Eye (tissue), 1 donor: ENCODE measurements at regions not wholly inside any gene's neighbourhood (a gene's known extent, or its start where the extent isn't known, plus 50 kb on each side); places are given as distances from the start of the nearest gene placed in this dataset.
"Not testable (repeated sequence)": the region's sequence is repeated elsewhere in the genome, so short reads cannot be mapped to it uniquely, and the experiment has no call there.

Source experiments
- DNase-seq: peaks from one replicate; pipeline ENCODE4 v3.0.0-alpha.2; 2015

DNA sequence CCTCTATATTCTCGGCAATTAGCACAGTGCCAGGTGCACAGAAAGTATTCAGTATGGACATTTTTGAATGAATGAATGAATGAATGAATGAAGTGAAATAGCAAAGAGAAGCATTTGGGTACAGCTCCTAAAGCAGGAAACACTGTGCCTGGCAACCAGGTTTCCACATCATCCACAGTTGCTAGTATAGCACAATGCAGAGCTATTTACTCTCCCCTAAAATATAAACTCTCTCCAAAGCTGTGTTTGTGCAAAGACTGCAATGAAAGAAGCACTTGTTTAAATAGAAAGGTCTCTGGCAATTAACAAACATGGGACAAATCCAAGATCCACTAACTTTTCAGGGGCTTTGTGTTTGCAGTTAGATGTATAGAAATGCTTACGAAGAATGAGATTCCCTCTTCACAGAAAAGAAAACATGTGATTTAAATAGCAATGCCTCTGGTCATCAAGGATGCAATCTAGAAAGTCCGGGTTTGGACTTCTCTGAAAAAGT is 103.0 kb upstream of the OPCML start:
- DNase-seq: no peak

DNA sequence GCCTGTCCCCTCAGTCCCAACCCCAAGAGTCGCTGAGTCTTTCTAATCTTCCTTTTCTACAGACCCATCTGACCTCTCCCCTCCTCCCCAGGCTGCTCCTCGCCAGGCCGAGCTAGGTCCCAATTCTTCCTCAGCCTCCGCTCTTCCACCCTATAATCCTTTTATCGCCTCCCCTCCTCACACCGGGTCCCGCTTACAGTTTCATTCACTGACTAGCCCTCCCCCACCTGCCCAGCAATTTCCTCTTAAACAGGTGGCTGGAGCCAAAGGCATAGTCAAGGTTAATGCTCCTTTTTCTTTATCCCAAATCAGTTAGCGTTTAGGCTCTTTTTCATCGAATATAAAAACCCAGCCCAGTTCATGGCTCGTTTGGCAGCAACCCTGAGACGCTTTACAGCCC is 96.1 kb upstream of the OPCML start:
- not testable (repeated sequence) for DNase-seq

DNA sequence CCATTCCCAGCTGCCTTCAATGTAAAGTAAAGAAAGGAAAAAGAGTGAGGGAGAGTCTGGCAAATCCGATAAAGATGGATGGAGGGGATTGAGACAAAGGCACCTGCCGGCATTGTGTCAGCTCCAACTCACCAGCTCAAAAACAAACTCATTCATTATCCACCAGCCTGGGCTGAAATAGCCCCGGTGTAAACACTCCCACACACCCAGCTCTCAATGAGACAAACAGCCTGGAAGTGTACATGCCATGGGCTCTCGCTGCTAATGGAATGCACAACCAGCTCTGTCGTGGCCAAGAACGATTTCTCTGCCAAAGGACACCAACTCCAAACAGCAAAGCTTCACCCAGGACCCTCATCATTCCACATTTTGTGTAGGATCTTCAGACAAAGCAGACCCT is 89.3 kb upstream of the OPCML start:
- DNase-seq: no peak

DNA sequence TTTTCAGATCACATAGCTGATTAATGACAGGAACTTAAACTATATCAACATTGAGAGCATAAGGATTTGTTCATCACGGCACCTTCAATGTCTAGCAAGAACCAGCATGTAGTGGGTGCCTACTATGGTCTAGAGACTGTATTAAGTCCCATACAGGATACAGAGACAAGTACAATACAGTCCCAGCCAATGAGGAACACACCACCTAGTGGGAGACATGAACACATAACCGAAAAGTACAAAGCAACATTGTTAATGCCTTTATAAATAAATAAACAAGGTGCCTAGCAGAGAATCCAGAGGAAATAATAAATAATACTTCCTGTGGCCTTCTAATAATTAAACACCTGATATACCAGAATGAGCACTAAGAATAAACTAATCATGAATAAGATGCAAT is 87.7 kb upstream of the OPCML start:
- no peak for DNase-seq

DNA sequence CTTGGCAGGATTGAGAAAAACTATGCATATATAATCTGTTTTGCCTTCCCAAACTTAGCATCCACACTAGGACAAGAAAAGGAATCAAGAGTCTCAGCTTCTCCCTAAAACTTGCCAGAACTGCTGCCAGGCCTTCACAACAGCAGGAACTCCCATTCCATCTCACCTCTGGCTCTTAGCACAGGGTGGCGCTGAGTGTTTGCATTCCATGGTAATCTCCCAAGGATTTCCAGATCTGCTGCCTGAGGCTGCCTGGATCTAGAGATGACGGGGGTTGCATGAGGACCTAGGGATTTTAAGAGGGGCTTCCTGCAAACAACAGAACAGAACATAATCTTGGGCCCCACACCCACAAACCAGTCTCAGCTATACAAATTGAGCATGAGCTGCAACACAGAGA is 87.1 kb upstream of the OPCML start:
- DNase-seq: no peak

DNA sequence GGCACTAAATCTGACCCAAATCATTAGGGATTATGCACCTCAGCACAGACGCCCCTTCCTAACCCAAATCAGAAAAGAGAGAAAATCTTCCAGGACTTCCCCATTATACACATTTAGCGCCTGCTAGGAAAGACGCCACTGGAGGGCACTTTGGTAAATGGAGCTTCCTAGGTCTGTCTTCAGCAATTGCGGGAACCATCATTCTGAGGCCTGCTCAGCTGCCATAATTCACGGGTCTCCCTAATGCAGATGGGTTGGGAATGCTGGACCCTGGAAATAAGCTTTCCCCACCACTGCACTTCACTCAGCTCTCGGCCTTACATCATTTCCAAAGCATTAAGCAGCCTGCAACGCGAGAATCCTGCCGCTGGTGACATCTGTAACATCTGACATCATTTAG is 86.2 kb upstream of the OPCML start:
- DNase-seq: peak; percentile 42

DNA sequence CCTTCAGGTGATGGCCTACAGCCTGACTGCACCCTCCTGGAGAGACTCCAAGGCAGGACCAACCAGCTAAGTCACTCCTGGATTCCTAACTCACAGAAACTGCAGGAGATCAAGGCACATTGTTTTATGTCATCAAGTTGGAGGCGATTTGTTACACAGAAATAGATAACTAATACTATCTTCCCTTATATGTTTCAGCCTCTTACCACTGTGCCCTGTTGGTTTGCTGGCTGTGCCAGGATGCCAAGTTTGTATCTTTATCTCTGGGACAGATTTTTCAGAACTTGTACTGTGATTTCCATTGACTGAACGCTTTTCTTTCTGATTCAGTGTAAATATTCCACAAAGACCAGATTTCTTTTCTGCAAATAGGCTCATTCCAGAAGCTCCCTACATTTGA is 76.2 kb upstream of the OPCML start:
- no peak for DNase-seq

DNA sequence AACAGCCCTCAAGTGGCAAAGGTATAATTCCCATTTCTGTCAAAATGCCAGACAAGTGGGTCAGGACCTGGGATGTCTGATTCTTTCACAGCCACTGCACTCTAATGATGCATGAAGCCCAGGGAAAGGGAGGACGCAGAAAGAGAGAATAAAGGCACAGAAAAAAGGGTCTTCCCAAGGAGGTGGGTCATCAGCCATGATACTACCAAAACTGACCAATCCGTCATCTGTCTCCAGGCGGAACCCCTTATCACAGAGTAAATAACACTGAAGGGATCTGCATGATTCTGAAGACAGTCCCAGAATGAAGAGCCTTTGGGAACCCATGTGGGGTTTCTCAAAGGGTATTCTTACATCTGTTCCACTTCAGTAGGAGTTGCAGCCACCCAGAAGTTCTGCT is 73.8 kb upstream of the OPCML start:
- peak; percentile 24 for DNase-seq

DNA sequence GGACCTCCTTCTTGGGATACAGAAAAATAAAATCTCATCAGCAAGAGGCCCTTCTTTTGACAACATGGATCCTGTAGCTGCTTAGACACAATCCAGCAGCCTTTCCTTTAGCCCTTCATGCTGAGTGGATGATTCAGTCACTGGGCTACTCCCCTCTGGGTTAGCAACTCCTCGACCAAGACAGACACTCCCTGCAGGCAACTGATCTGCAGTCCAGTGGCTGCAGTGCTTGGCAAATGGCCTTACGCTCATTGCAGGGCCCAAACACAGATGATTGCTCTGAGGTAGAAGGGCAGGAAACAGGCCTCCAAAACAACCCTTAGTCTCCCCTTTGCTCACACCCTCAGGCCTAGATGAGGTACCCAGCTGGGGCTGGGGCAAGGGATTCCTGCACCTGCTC is 73.2 kb upstream of the OPCML start:
- DNase-seq: peak; percentile 8

DNA sequence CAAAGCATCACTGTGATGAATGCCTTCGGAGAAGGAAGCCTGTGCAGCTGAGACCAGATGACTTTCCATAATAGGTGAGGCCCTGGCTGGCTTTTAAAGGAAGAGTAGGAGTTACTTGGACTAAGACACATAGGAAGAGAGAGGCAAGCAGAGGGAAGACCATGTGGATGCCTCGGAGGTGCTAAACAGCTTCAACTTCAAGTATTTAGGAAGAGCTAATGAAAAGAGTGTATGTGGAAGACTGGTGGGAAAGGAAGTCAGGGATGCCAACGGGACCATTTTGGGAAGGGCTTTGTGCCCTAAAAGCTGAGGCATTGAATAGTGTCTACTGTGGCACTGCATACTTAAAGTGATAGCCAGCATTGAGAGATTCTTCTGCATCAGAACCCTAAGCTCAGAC is 69.3 kb upstream of the OPCML start:
- no peak for DNase-seq

DNA sequence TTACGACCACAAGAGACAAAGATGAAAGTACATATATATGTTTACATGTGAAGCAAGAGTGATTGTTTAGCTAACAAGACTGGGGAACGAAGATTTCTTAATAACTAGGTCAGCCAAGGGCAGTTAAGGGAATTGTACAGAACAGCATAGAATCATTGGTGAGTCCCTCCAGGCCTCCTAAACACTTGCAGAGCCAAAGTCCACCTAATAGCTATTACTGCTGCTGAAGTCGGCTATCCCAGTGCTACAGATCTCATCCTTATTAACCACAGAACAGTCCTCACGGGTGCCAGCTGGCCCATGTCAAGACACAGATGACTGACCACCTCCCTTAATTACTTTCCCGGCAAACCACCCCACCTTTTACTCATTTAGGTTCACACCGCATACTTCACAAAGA is 68.5 kb upstream of the OPCML start:
- peak; percentile 16 for DNase-seq

DNA sequence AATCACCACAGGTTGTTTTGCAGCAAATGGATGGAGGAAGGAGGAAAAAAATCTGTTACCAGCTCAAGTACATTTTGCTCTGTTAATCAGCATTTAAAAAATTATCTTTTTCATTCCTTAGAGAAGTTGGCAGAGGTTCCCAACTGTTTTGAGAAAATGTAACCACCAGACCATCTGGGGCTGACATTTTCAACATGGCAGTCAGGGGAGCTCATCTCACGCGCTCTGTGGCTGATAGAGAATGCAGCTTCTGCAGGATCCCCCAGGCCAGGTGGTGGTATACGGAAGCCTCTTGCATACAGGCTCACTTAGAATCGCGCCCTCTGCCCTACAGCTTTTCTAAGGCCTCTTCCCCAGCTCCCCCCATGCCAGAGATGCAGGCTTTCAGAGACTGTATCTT is 68.0 kb upstream of the OPCML start:
- no peak for DNase-seq

DNA sequence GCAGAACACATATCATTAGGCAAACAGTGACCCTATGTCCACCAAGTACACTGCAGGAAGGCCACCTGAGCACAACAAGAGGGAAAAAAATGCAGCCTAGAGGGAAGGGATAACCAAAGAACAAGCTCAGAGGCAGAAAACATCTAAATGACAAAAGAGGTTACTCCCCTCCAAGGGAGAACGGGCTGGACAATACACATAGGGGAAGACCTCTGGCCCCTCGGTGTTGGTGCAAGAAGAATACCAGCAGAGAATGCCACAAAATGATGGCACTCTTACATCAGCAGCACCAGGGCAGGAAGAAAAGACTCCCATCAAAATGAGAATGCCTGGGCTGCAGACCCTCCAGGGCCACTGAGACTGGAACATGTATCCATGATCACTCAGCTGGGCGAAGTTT is 66.6 kb upstream of the OPCML start:
- no peak for DNase-seq

DNA sequence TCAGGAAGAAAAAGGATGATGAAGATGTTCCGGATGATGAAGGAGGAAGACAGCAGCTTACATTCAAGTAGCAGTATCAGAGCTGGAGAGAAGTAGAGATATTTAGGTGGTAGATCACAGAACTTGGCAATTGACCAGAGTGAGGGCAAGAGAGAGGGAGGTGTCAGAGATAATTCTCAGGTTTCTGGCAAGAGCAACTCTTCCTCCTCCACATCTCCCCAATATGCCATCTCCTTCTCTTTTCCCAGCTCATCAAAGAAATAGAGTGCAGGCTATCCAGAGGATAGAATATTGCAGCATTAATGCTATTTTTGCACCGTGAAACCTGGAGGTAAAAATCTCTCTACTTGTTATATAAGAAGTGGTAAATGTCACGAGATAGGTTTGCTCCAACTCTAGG is 64.9 kb upstream of the OPCML start:
- no peak for DNase-seq

DNA sequence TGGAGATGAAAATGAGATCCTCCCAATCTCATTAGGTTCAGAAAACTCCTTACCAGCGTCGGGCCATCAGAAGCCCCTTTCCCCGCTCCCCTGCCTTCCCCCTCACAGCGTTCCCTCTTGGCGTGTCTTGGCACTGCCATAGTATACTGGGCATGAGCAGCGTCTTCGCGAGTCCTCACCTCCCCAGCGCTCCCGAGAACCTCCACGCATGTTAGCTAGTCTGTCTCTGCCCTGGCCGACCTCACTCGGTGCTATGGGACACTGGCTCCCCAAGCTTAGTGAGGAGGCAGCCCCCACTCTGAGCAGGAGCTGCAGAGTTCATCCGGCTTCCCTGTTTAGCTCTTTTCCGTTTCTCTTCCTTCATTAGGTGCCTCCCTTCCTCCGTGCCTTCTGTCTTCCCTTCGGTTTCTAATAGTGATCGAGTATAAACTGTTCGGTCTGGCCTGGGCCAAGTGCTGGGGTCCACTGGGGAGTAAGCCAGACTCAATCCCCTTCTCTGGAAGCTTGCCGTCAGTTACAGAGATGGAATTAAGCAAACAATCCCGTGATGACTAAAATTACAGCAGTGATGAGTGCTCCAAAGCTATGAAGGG is 63.8 kb upstream of the OPCML start:
- DNase-seq: no peak

DNA sequence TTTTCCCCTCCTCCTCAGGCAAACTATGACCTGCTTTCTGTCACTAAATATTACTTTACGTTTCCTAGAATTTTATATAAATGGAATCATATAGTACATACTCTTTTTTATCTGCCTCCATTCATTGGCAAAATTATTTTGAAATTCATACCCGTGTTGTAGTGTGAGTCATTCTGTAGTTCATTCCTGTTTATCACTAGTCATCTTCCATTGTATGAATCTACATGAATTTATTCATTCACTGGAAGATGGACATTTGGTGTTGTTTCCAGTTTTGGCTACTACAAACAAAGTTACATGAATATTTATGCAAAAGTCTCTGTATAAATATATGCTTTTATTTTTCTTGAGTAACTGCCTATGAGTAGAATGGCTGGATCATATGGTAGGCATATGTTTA is 60.7 kb upstream of the OPCML start:
- no peak for DNase-seq

DNA sequence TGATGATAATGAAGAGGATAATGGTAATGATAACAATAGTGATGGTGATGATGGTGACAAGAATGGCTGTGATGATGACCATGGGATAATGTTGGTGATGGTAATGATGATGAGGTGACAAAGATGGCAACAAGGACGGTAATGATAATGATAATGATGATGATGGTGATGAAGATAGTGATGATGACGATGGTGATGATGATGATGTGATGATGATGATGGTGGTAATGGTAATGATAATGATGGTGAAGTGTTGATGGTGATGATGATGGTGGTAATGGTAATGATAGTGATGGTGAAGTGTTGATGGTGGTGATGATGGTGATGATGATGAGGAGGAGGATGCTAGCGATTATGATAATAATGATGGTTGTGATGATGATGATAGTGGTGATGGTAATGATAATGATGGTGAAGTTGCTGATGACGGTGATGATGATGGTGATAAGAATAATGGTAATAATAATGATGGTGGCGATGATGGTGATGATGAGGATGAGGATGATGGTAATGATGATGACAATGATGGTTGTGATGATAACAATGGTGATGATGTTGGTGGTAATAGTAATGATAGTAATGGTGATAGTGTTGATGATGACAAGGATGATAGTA is 54.7 kb upstream of the OPCML start:
- DNase-seq: no peak

DNA sequence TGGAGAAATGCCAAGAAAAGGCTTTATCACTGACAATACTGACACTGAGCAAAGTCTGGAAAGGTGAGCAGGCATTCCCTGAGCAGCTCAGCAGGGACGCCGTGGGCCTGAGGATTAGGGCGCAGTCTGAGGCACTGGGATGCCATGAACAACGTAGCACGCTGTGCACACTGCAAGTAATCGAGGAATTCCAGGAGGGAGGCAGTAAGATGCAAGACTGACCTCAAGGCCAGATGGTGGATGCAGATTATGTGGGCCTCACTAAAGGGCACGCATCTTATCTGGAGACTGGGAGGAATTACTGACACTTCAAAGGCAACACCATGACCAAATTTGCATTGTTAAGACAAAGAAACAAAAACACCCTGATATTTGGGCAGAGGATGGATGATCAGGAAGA is 50.4 kb upstream of the OPCML start:
- no peak for DNase-seq

DNA sequence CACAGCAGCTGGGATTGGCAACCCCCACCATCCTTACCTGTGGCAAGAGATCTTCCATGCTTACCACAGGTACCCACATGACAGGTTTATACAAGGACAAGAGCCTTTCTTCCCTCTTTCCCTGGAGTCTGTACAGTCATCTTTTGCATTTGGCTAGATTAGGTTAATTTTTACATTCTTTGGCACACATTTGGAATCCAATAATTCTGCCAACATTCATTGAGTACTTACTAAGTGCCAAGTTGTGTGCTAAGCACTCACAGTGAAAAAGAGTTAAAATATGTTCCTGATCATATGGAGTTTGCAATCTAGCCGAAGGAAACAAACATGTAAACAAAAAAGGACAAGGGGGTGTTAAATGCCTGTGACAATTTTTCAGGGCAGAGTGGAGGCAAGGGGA is 50.0 kb upstream of the OPCML start:
- DNase-seq: no peak
